NT2/D1 (cell line): ENCODE measurements at regions not wholly inside any gene's neighbourhood (a gene's known extent, or its start where the extent isn't known, plus 50 kb on each side); places are given as distances from the start of the nearest gene placed in this dataset.

ENCODE experiments used
- SUZ12 ChIP-seq: IDR thresholded peaks from 2 replicates; pipeline ENCODE4 v1.6.1; 2011; ENCODE audit not compliant: insufficient read length, insufficient read depth; ENCODE audit errors: extremely low read depth
- YY1 ChIP-seq: IDR thresholded peaks from 2 replicates; pipeline ENCODE4 v1.6.1; 2011; ENCODE audit not compliant: insufficient read length, insufficient read depth
- ZNF274 ChIP-seq: IDR thresholded peaks from 2 replicates; pipeline ENCODE4 v1.6.1; 2011; ENCODE audit warnings: mild to moderate bottlenecking, low read depth, low read length

DNA sequence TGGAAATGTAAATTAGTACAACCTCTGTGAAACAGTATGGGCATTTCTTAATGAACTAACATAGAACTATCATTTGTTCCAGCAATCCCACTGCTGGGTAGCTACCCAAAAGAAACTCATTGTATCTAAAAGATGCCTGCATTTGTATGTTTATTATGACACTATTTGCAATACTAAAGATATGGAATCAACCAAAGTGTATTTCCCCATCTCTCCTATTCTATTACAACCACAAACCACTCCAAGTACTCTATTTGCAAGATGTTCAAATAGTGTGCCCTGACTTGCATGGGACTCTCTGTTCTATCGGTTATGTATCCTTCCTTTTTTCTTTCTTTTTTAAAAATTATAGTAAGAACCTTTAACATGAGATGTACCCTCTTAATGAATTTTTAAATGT, 845.2 kb downstream of the CDH11 start:
- TF ChIP-seq YY1 (no peak), ZNF274 (no peak), SUZ12 (no peak)
